GM19238 (cell line): ENCODE measurements at regions not wholly inside any gene's neighbourhood (a gene's known extent, or its start where the extent isn't known, plus 50 kb on each side); places are given as distances from the start of the nearest gene placed in this dataset.
"Not testable (repeated sequence)": the region's sequence is repeated elsewhere in the genome, so short reads cannot be mapped to it uniquely, and the experiment has no call there.

Experiments
- DNase-seq: peaks from one replicate; pipeline ENCODE4 v3.0.0; 2011; ENCODE audit warnings: low spot score; ENCODE audit not compliant: insufficient read length

DNA sequence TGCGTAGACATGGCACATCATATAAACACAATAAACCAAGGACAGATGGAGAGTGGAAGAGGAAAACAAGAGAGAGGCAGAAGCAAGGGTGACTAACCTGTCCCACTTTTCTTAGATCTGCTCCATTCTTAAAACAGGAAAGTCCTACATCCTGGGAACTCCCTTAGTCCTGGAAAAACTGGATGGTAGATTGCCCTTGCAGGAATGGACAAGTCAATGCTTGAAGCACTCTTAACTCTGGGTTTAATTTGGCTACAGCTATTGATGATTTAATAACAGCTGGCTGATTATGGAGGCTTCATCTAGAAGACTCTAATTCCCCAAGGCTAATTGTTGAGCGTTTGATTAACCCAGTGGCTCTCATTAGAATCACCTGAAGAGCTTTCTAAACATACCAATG lies 258.8 kb downstream of the MIAT start:
- no peak for DNase-seq

DNA sequence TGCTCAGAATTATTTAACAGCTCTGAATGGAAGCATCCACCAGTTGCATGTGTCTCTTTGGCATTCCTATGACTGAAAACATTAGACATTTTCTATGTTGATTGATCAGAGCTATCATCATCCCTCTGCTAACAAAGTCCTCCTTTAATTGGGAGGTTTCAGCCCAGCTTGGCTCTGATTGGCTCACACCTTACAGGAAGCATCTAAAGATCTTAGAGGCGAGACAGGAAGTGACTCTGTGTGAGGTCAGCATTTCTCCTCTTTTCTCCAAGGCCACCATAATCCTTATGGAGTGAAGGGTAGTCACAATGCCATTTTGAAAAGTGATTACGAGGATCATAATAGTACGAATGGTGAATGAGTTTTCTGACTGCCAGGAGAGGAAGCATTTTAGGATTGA lies 260.8 kb downstream of the MIAT start:
- DNase-seq, result no peak

DNA sequence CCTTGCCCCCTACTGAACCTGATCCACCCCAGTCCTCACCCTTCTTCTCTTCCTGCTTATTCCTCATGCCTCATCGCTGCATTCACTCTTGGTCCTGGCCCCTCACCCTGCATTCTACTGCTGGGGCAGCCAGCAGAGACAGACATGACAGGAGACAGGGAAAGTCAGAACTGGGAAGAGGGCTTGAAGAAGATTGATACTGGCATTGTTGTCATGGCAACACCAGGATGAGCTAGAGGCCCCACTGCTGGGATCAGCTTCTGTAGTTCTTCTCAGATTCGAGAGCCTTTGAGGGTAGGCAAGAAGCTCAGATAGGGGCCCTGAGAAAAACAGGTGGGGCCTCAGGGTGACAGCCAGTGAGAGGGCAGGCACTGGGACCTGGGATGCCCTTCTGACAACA lies 264.3 kb downstream of the MIAT start:
- no peak for DNase-seq

DNA sequence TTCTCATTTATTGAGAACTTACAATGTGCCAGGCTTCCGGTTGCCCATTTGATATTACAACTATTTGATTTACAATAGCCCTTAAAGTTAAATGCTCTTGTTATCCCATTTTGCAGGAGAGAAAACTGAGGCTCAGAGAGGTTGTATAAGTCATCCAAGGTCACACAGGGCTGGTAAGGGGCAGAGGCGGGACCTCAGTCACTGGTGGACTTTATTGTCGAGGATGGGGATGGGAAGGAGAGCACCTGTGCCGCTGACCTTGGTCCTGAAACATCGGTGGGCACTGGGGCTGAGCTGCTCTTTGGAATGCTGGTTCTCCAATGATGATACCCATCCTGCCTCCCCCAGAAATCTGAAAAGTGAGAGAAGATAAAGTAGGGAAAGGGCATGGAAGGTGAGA lies 265.4 kb downstream of the MIAT start:
- DNase-seq, result no peak

DNA sequence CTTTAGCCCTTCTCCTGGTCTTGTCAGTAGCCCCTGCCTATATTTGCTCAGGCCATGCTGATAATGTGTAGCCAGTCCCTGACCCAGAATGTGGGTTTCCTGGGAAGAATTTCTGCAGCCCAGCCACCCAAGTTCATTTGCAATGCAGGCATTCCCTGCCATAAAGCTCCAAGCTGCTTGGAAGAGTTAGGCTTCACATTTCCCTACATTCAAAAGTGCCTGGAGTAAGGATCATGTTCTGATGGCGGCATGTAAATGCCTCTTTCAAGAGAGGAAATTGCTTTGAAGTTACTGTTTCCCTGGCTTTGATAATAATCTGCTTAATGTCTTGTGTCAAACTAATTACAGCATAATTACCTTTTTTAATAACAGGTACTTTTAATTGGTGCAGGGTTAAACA lies 266.1 kb downstream of the MIAT start:
- DNase-seq, result no peak

DNA sequence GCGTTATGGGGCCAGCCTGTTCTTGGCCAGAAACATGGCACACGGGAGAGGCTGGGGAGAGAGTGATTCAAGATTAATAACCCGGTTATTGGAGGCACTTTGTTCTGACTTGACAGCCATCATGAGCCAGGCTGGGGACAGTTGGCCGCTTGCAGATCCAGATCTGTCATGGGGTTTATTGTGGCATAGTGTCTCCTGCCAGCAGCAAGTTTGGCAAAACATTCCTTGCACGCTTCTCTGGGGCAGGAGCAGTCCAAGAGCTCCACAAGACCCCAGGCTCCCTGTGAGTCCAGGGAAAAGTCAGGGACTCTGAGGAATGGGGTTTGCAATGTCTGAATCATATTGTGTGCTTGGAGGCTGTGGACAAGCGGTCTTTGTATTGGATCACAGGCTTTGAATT lies 270.4 kb downstream of the MIAT start:
- DNase-seq, result no peak

DNA sequence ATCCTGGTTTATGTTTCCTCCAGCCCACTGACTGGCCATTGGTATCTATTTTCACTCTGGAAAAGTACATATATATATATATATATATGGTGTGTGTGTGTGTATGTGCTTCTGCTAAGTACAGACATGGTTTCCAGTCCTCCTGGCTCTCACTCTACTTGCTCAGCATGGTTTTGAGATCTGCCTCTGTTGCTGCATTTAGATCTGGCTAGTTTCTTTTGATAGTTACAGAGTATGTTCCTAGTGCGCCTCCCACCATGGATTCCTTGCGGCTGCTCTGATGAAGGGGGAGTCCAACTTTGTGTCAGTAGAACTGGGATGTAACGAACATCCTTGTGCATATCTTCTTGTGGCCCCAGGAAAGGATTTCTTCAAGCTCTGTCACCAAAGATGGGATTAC lies 274.1 kb downstream of the MIAT start:
- no peak for DNase-seq

DNA sequence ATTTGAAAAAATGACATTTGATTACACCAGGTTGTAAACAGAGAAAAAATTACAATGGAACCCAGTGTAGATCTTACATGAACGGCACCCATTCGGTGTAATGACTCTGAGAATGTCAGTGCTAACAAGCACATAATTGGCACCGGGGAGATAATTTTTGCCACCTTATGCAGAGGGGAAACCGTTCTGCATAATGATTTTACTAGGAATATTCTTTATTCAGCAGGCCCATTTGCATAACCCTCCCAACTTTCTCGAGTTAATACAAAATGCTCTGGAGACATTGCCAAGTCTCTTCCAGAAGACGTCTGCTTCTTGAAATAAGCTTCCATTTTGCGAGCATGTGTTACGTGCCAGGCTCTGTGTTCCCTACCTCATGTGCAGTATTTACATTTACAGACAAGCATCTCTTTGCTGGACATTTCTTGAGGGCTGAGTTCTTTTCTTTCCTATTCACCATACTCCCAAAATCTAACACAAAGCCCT lies 275.8 kb downstream of the MIAT start:
- DNase-seq, result no peak

DNA sequence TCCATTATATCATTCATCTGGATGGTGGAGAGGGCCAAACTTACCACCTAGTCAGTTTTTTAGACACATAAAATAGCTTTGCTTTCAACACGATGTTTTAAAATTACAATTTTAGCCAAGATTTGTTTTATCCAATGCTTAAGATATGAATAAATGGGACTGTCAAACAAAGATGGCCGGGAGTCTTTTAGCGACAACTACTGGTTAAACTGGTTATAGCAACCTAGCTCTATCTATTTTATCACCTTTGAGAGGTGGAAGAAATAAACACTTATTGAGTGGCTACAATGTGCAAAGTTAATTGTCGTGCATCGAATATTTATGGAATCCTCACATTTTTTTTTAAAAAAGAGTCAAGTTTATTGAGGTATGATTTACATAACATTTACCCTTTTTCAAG lies 279.8 kb downstream of the MIAT start:
- no peak for DNase-seq

DNA sequence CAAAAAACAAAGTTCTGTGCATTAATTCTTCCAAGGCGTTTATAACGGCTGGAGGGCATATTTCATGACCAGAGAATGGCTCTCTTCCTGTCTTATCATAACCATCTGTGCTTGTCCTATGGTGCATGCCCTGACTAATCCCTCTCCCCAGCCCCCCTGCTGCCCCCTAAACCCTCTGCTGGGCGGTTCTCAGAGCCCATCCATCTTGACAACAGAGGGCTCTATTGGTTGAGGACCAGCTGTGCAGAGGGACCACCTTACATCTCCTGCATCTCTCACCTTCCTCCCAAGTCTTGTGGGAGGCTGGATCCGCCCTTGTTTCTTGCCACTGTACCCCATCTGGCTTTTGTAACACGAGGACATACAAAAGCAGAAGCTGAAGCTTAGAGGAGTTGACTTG lies 282.1 kb downstream of the MIAT start:
- DNase-seq, result no peak

DNA sequence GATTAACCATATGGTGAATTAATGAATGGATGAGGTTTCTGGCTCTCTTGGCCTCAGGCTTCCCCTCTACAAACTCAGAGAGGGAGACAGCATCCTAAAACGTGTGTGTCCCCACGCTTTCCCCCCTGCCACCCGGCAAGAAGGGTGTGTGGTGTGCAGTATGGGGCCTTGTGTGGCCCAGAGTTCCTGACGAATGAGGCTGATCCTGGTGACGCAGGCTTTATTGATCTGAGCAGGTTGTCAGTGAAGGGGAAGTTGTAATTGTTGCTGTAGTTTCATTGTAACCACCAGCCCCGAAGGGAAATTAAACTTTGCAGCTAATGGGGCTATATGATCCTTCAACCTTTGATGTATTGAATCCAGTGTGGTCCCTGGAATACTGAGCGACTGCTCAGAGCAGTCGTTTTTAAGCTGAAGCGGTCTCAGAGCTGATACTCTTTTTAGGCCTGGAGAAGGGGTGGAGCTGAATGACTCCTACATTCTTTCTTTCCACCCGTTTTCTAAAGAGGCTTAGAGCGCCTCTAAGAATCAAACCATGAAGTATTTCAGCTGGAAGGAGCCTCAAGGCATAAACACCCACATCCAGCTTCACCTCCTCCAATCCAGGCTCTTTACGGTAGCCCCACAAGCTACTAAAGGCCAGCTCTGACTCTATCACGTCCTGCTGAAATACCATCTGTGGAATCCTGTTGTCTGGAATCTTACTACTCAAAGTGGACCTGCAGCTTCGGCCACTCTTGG lies 284.7 kb downstream of the MIAT start:
- no peak for DNase-seq

DNA sequence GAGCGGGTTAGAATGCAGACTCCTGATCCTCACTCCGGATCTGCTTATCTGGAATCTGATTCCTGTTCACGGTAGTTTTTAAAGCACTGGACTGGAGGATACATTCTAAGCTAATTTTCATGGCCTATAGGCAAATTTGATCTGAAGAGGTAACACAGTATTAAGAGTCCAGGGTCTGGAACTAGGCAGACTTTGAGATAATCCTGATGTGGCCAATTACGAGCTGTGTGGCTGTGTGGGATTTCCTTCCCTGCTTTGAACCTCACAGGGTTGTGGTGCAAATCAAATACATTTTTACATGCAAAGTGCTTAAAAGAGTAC lies 285.2 kb downstream of the MIAT start:
- DNase-seq, result no peak

DNA sequence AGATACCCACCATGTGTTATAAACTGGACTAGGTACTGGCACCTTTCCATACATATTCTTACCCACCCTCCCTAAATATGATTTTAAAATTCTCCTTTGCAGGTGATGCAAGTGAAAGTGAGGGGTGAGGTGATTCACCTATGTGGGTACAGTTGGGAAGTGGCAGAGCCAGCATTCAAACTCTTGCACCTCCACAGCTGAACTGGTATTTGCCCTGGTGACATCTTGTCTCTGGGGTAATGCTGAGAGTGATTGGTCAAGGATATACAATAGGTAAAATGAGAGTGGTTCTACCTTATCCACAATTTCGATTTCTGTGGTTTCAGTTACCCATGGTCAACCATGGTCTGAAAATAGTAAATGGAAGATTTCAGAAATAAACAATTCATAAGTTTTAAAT lies 288.2 kb downstream of the MIAT start:
- DNase-seq, result no peak

DNA sequence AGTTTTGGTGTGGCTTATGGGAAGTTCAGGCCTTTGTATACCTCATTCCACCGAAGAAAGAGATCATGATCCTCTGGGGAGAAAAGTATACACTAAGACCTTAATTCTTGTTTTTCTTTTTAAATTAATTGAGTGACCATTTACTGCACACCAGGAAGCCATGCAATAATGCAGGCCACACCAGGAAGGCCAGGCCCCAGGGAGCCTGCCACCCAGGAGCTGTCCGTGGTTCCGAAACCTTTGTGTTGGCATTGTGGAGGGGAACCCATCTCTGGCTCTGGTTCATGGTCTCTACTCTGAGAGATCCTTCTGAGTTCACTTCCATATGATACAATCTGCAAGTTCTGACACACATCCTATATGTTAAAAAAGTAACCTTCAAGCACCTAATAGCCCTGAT lies 291.8 kb downstream of the MIAT start:
- DNase-seq, result no peak

DNA sequence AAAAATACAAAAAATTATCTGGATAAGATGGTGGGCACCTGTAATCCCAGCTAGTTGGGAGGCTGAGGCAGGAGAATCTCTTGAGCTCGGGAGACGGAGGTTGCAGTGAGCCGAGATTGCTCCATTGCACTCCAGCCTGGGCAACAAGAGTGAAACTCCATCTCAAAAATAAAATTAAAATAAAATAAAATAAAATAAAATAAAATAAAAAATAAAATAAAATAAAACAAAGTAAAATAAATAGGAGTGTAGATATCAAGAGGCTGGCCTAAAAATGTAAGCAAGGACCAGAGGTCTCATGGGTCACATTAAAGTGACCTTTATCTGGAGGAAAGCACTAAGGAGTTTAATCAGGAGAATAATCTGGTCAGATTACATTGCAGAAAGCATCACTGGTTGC lies 293.8 kb downstream of the MIAT start:
- DNase-seq, result not testable (repeated sequence)

DNA sequence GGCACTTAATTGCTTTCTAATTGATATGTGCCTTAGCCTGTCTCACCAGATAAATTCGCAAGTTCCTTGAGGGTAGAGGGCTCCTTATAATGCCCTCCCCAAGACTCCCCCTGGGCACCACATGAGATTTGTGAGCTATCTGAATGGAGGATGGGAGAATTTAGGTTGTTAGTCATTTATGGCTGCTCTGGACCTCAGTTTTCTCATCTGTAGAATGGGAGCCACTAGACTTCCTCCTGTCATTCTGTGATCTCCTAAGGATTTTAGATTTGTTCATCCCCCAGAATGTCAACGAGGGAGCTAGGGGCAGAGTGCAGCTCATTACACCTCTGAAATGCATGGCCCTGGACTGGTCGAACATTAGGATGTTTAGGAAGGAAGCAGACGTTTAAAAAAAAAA lies 294.6 kb downstream of the MIAT start:
- DNase-seq, result no peak

DNA sequence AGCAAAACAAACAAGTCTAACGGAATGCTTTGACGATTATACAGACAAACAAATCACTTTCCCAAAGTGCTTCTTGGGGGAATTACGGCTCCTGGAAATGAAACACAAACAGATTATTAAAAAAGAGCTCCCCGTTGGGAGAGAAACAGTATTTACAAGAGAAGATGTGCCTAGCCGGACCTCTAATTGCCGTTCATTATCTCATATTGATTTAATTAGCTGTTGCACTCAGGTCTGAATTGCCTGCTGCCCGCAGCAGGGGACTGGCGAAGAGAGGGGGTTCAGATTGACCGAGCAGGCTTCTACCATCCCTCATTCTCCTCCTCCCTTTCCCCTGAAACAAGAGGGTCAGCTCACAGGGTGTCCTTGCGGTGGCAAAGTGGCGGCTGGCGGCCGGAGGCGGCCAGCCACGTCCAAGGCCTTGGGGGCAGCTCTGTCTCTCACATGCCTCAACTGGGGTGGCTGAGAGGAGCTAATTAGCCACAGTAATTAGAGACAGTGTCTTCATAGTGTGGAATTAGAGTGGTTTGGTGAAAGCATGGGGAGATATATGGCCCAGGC lies 295.1 kb downstream of the MIAT start:
- DNase-seq, result no peak

DNA sequence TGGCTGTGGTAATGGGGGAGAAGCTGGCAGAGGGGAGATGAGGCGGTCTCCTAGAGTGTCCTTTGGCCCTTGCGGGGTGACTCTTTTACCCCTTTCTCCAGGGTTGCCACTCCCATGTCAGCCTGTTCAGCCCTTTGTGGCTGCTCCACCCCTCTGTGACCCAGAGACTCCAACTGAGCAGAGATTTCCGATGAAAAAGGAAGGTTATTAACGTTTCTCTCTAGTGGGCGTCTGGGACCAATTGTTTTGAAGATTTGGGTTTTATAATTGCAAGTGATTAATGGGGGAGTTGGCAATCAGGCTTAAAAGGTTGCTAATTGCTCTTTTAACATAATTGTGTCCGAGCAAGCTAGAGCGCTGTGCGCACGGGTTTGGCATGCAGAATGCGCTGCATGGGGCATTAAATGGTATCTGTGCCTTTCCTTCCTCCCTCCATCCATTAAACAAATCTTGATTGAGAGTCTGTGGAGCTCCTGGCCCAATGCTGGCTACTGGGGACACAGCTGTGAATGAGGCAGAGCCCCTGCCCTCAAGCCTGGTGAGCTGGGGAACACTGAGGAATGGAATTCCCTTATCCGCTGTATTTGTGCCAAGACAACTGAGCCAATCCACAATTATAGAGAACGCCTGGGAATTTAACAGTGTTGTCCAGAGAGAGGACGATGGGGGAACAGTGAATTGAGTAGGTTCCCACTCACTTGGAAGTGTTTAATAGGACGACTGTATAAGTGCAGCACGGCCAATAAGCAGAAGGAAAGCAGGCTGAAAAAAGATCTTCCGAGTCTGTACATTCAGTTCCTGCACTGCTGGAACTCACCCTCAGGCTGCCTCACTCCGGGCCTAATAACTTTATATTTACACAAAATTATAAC lies 295.9 kb downstream of the MIAT start:
- DNase-seq, result no peak

DNA sequence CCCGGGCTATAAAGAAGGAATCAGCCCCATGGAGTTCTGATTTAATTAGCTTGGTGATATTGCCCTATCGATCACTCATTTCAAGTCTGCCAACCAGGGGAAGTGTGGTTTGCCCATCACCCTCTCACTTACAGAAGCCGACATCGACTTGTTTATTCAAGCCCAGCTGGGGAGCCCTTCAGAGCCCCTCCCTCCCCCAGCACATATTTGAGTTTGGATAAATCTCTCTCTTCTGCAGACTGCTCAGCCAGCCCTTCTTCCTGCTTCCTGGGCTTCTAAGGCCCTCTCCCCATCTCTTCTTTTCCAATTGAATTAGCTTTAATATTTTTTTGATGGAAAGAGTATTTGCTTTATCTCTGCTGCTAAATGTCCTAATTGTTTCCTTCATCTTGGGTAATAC lies 299.0 kb downstream of the MIAT start:
- DNase-seq, result no peak

DNA sequence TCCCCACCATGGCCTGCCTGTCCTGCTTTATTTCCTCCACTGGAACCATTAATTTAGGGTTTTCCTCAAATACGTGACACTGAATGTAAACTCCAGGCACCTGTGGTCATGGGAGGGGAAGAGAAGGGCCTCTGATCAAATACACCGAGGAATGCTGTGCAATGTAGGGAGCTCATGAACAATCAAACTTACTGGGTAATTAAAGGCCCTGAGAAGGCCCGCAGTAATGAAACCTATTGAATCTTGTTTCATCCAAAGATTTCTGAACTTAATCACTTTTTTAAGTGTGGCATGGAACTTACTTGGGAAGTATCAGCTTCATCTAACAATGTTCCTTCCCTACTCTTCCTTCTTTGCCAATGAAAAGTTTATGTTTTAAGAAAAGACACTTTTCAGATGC lies 299.8 kb downstream of the MIAT start:
- DNase-seq, result no peak

DNA sequence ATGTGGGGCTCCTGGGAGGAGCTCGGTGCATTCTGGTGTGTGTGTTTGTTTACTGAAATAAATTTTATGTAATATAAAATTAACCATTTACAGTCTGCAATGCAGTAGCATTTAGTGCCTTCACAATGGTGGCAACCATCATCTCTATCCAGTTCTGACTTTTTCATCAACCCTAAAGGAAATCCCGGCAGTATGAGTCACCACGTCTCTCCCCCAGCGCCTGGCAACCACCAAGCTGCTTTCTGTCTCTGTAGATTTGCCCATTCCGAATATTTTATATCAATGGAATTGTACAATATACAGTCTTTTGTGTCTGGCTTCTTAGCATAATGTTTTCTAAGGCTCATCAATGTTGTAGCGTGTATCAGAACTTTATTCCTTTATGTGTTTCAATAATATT lies 300.5 kb downstream of the MIAT start:
- DNase-seq, result no peak

DNA sequence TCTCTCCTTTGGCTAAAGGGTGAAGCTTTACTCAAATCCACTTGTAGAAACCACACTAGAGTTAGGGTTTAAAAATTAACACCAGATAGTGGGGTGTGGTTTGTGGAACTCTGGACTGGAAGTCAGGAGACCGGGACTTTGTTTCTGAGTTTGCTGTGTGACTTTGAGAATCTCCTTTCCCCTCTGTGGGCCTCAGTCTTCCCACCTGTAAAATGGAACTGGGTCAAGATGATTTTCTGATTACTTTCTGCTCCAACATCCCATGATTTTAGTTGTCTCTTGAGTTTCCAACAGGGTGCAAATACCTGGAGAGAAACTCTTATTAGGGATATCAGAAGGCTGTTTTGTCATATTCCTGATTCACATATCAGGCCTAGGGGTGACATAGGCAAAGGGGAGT lies 301.0 kb downstream of the MIAT start:
- no peak for DNase-seq

DNA sequence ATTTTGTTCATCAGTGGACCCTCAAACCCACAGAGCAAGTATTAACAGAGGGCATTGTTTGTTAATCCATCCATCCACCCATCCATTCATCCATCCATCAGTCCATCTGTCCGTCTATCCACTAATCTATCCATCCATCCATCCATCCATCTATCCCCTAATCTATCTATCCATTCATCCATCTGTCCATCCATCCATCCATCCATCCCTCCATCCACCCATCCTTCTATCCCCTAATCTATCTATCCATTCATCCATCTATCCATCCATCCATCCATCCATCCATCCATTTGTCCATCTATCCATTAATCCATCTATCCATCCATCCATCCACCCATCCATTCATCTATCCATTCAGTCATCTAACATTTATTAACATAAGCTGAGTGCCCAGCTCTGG lies 307.3 kb downstream of the MIAT start:
- DNase-seq, result no peak
